ENCODE measurements at regions not wholly inside any gene's neighbourhood (a gene's known extent, or its start where the extent isn't known, plus 50 kb on each side); places are given as distances from the start of the nearest gene placed in this dataset.
A peak's percentile ranks its signal among the peaks of the same experiment; 100 is the strongest.

DNA sequence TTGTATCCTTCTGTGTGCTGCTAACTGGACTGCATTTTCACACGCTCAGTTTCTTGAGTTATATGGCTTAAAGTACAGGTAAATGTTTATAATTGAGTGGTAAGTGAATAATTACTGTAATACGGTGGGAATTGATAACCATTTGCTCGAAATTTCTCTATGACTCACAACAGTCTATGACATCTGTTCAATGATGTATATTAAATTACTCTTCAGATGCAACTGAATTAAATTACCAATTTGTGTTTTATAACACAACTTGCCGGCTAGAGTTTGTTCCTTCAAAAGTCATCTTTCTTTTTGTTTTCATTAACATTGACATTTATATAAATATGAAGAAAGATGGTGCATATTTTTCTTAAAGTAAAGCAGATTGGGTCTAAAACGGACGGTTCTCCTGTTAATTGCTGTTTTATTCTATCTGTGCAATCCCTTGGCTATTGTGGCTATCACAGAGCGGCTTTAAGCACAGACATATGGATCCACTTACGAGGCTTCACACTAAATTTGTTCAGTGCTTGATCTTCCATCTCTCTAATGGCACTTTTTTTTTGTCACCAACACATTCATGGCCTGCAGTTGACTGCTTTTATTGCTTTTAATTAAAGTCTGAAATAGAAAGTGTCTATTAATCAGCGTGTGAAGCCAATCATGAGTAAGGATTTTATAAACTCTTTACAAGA, 1291.6 kb upstream of the SLC10A2 start:
- no peak overlapping the region for H3K4me3 ChIP-seq (ENCODE audit: low read depth, low read length)
- TF ChIP-seq, protein P1, sequence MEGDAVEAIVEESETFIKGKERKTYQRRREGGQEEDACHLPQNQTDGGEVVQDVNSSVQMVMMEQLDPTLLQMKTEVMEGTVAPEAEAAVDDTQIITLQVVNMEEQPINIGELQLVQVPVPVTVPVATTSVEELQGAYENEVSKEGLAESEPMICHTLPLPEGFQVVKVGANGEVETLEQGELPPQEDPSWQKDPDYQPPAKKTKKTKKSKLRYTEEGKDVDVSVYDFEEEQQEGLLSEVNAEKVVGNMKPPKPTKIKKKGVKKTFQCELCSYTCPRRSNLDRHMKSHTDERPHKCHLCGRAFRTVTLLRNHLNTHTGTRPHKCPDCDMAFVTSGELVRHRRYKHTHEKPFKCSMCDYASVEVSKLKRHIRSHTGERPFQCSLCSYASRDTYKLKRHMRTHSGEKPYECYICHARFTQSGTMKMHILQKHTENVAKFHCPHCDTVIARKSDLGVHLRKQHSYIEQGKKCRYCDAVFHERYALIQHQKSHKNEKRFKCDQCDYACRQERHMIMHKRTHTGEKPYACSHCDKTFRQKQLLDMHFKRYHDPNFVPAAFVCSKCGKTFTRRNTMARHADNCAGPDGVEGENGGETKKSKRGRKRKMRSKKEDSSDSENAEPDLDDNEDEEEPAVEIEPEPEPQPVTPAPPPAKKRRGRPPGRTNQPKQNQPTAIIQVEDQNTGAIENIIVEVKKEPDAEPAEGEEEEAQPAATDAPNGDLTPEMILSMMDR (IDR thresholded peaks at IDR 0.05; ENCODE audit: low read depth, low read length): no peak
- in situ Hi-C loops (cut with HindIII; ENCODE audit: low sequenced_read_pairs): no loop called here
- DNase-seq (ENCODE audit: low read depth, low spot score): no peak

DNA sequence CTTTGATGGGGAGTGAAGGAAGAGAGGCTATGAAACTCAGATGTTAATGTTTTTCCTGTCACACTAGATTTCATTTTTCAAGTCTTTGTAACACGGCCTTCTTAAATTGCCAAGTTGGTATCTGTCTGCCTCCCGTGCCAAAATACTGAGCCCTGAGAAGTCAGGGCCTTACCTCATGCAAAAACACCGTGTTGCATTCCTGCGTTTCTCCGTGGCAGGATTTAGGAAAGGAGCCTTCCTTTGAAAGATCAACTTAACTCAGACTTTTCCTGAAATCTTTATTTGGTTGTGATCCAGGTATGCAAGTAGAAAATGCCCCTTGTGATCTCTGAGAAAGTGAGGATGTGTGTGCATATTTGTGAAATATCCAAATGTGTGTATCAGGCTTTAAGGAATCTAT, 1291.0 kb upstream of the SLC10A2 start:
- peak; percentile 18 for DNase-seq (ENCODE audit: low read depth, low spot score)
- H3K4me3 ChIP-seq (ENCODE audit: low read depth, low read length): no peak overlapping the region
- in situ Hi-C loops (cut with HindIII; ENCODE audit: low sequenced_read_pairs): no loop called here
- TF ChIP-seq, protein P1 (IDR thresholded peaks at IDR 0.05; ENCODE audit: low read depth, low read length): no peak

DNA sequence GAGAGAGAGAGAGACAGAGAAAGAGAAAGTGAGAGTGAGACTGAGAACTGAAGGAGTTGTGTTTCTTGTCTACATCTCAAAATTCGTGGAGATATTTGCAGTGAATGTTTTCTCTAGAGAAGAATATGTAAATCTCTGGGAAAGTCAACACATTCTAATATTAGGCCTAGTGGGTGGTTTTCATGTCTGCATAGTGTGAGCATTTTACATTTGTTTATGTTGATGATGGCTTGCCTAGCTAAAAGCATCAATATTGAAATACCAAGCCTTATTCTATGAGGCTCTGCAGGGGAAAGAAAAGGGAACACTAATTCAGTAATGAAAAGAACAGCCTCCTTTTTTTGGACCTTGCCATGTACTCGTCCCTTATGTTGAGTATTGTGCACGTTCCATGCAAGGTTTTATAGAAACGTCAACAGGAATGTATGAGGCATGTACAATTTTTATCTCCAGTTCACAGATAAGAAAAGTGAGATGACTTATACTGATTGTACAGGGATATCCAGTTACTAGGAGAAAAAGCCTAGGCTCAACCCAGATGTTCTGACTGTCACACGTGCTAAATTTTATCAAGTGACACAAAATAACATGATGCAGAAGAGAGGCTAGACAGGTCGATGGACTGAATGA, 1288.9 kb upstream of the SLC10A2 start:
- no peak for DNase-seq (ENCODE audit: low read depth, low spot score)
- in situ Hi-C loops (cut with HindIII; ENCODE audit: low sequenced_read_pairs): no loop called here
- H3K4me3 ChIP-seq (ENCODE audit: low read depth, low read length): no peak overlapping the region
- TF ChIP-seq, protein P1 (IDR thresholded peaks at IDR 0.05; ENCODE audit: low read depth, low read length): no peak

DNA sequence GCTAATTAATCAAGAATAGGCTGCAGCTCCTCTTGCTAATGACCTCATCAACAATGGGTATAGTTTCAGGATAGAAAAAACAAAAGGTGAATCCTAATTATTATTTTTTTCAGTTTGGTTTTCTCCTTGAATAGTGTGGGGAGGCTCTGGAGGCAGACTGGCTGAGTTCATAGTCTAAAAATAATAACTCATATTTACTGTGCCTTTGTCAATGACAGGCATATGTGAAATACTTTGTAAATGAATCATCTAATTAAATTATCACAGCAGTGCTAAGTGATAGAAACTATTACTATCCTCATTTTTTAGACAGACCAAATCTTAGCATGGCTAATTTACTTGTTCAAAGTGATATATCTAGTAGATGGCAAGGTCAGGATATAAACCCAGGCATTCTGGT, 1261.0 kb upstream of the SLC10A2 start:
- no peak for DNase-seq (ENCODE audit: low read depth, low spot score)
- in situ Hi-C loops (cut with HindIII; ENCODE audit: low sequenced_read_pairs): no loop called here
- H3K4me3 ChIP-seq (ENCODE audit: low read depth, low read length): no peak overlapping the region
- TF ChIP-seq, protein P1 (IDR thresholded peaks at IDR 0.05; ENCODE audit: low read depth, low read length): no peak

DNA sequence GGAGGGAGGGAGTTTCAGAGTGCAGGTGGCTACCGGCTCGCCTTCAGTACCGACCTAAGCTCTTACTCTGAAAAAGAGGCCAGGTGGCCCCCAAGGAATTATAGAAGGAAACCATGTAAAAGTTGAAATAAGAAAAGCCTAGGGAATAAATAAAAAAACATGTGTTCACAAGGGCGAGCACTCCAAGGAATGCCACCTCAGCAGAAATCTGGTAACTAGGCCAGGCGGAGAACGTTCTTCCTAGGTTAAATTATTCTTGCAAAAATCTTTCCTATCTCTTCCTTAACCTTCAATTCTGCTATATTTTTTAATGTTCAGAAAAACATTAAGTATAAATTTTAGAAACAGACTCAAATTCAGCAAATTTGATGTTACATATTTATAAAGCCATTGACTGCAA, 1260.3 kb upstream of the SLC10A2 start:
- no peak for DNase-seq (ENCODE audit: low read depth, low spot score)
- TF ChIP-seq, protein P1 (IDR thresholded peaks at IDR 0.05; ENCODE audit: low read depth, low read length): no peak
- in situ Hi-C loops (cut with HindIII; ENCODE audit: low sequenced_read_pairs): no loop called here
- H3K4me3 ChIP-seq (ENCODE audit: low read depth, low read length): no peak overlapping the region

DNA sequence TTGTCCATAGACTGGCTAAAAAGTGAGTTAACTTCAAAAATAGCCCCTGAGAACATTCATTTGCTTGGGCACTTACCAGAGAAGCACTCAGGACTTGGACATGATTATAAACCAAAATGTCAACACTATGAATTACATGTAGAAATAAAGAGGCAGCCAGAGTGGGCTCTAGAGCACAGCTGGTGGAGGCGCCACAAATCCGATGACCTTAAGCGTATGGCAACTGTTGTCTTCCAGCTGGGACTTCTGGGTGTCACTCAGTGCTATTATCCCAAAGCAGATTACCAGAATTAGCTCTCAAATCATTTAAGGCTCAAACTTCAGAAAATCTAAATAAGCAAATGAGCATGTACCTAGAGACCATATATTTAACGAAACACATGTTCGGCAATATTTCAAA, 1255.5 kb upstream of the SLC10A2 start:
- no peak overlapping the region for H3K4me3 ChIP-seq (ENCODE audit: low read depth, low read length)
- DNase-seq (ENCODE audit: low read depth, low spot score): no peak
- in situ Hi-C loops (cut with HindIII; ENCODE audit: low sequenced_read_pairs): no loop called here
- TF ChIP-seq, protein P1 (IDR thresholded peaks at IDR 0.05; ENCODE audit: low read depth, low read length): no peak

All from astrocyte of the spinal cord (primary cell).